Lung (tissue), 11 donors: ENCODE measurements at regions not wholly inside any gene's neighbourhood (a gene's known extent, or its start where the extent isn't known, plus 50 kb on each side); places are given as distances from the start of the nearest gene placed in this dataset.

ENCODE experiments used
- ATAC-seq: fragments of 200-7000 bp; cut with Tn5 transposase; one replicate; pipeline ENCODE4 v1.9.1; 2020; ENCODE audit warnings: moderate number of reproducible peaks; ENCODE audit not compliant: insufficient read depth, low FRiP score
- DNase-seq, 3 donors: peaks; one replicate each; pipeline ENCODE4 v3.0.0-alpha.2; 2013 to 2017
- H3K27ac ChIP-seq, 2 donors: one replicate each; pipeline ENCODE4 v1.5.1; 2013; ENCODE audit warnings: mild to moderate bottlenecking in 2 of 2, moderate library complexity in 2 of 2, control low read depth in 1 of 2, inconsistent platforms in 1 of 2, low read depth in 1 of 2, low read length in 1 of 2
- H3K27me3 ChIP-seq, 3 donors: one replicate each; pipeline ENCODE4 v1.5.1; 2013; ENCODE audit warnings: low read length in 2 of 3; ENCODE audit not compliant: control insufficient read depth in 3 of 3, insufficient read depth in 3 of 3
- H3K36me3 ChIP-seq, 4 donors: one replicate each; pipeline ENCODE4 v1.5.1; 2013; ENCODE audit warnings: low read length in 4 of 4, mild to moderate bottlenecking in 1 of 4, moderate library complexity in 1 of 4; ENCODE audit not compliant: control insufficient read depth in 4 of 4, insufficient read depth in 4 of 4
- H3K4me1 ChIP-seq, 5 donors: one replicate each; pipeline ENCODE4 v1.5.1; 2013; ENCODE audit warnings: low read length in 5 of 5, mild to moderate bottlenecking in 2 of 5, moderate library complexity in 1 of 5; ENCODE audit not compliant: control insufficient read depth in 5 of 5, insufficient read depth in 5 of 5
- H3K4me3 ChIP-seq: one replicate; pipeline ENCODE4 v1.5.1; 2013; ENCODE audit warnings: mild to moderate bottlenecking, control low read depth, moderate library complexity
- H3K9ac ChIP-seq, 2 donors: one replicate each; pipeline ENCODE4 v1.5.1; 2013; ENCODE audit warnings: low read length in 2 of 2, control low read depth in 1 of 2; ENCODE audit not compliant: insufficient read depth in 1 of 2
- H3K9me3 ChIP-seq, 4 donors: one replicate each; pipeline ENCODE4 v1.5.1; 2013; ENCODE audit warnings: low read length in 3 of 4, mild to moderate bottlenecking in 1 of 4, moderate library complexity in 1 of 4; ENCODE audit not compliant: control insufficient read depth in 4 of 4, insufficient read depth in 3 of 4
- CTCF ChIP-seq: IDR thresholded peaks from 2 replicates; pipeline ENCODE4 v1.5.1; 2012; ENCODE audit warnings: mild to moderate bottlenecking; ENCODE audit errors: control extremely low read depth, extremely low read depth
- WGBS, 2 donors: extraction: QIAGEN DNeasy Blood & Tissue Kit; methylation state at CpG; one replicate each; pipeline ENCODE4 v1.1.7; 2013; 5-methylcytosine and 5-hydroxymethylcytosine counted together
- donor health status: control.
- donor health status: control.
- donor health status: Bipolar disorder and iron deficiency.
- donor health status: healthy.
- donor health status: DM: yes; HTN: yes; CAD: no.

- ATAC-seq = no peak
- no peak overlapping the region for H3K4me3 ChIP-seq
Observed at GRCh38 chr1:4971666-4972065, 317.3 kb downstream of the AJAP1 start.

GRCh38 chr1:4970532-4970931, 316.1 kb downstream of the AJAP1 start:
- no peak for TF ChIP-seq CTCF
- no peak overlapping the region for H3K27ac ChIP-seq
- no peaks in the 10 kb centered on the region for H3K36me3 ChIP-seq
- no peak overlapping the region for H3K9ac ChIP-seq
- H3K27me3 ChIP-seq = no peaks in the 10 kb centered on the region
- no peak for DNase-seq
- ATAC-seq = no peak
- H3K4me3 ChIP-seq = no peak overlapping the region
- no peaks in the 10 kb centered on the region for H3K9me3 ChIP-seq
- WGBS, 2 donors = 62 to 66% methylated on average over 3 of the region's 3 CpGs
- H3K4me1 ChIP-seq = no peaks in the 10 kb centered on the region

More at GRCh38 chr1:4971666-4972065, 317.3 kb downstream of the AJAP1 start:
- Histone ChIP-seq H3K36me3 (no peaks in the 10 kb centered on the region), H3K9ac (no peak overlapping the region), H3K27ac (no peak overlapping the region), H3K9me3 (no peaks in the 10 kb centered on the region), H3K4me1 (no peaks in the 10 kb centered on the region), H3K27me3 (no peaks in the 10 kb centered on the region)
- DNase-seq = no peak
- no peak for TF ChIP-seq CTCF
- 88 to 91% methylated on average over 3 of the region's 3 CpGs for WGBS, 2 donors

GRCh38 chr1:4969556-4970129, 315.2 kb downstream of the AJAP1 start:
- no peak overlapping the region for H3K4me3 ChIP-seq
- no peaks in the 10 kb centered on the region for H3K27me3 ChIP-seq
- no peak for DNase-seq
- ATAC-seq = no peak
- H3K36me3 ChIP-seq = no peaks in the 10 kb centered on the region
- no peak for TF ChIP-seq CTCF
- 93 to 94% methylated on average over 4 of the region's 4 CpGs for WGBS, 2 donors
- H3K9ac ChIP-seq = no peak overlapping the region
- H3K9me3 ChIP-seq = no peaks in the 10 kb centered on the region
- no peak overlapping the region for H3K27ac ChIP-seq
- H3K4me1 ChIP-seq = no peaks in the 10 kb centered on the region
